ENCODE measurements at regions not wholly inside any gene's neighbourhood (a gene's known extent, or its start where the extent isn't known, plus 50 kb on each side); places are given as distances from the start of the nearest gene placed in this dataset.

DNA sequence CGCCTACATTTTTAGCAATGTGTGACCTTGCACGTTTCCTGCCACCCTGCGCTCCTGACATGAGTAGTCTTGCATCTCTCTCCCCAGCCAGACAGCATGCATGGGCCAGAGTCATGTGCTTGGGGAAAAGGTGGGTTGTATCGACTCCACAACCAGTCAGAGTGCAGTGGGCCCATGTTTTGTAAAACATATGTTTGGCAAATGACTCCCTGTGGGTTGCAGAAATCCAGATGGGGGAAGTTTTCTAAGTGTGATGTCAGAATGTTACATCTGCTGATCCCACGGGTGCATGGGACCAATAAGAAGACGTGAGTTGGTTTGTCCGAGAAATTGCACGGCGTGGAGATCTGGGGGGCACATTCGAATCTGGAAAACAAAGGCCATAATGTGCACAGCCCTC is 147.1 kb downstream of the FOXL1 start:
- Mint-ChIP-seq H3K4me1 (ENCODE audit: low read depth) (no peaks in the 10 kb centered on the region), H3K27ac (ENCODE audit: unreplicated experiment) (no peak overlapping the region), H3K9me3 (ENCODE audit: low read depth) (no peaks in the 10 kb centered on the region), H3K36me3 (ENCODE audit: low read depth) (no peaks in the 10 kb centered on the region), H3K27me3 (ENCODE audit: low read depth) (no peaks in the 10 kb centered on the region), H3K4me3 (ENCODE audit: unreplicated experiment) (no peak overlapping the region)
- no peak for DNase-seq (ENCODE audit: low spot score)
- TF ChIP-seq, protein P1, sequence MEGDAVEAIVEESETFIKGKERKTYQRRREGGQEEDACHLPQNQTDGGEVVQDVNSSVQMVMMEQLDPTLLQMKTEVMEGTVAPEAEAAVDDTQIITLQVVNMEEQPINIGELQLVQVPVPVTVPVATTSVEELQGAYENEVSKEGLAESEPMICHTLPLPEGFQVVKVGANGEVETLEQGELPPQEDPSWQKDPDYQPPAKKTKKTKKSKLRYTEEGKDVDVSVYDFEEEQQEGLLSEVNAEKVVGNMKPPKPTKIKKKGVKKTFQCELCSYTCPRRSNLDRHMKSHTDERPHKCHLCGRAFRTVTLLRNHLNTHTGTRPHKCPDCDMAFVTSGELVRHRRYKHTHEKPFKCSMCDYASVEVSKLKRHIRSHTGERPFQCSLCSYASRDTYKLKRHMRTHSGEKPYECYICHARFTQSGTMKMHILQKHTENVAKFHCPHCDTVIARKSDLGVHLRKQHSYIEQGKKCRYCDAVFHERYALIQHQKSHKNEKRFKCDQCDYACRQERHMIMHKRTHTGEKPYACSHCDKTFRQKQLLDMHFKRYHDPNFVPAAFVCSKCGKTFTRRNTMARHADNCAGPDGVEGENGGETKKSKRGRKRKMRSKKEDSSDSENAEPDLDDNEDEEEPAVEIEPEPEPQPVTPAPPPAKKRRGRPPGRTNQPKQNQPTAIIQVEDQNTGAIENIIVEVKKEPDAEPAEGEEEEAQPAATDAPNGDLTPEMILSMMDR (IDR thresholded peaks at IDR 0.05), result no peak

DNA sequence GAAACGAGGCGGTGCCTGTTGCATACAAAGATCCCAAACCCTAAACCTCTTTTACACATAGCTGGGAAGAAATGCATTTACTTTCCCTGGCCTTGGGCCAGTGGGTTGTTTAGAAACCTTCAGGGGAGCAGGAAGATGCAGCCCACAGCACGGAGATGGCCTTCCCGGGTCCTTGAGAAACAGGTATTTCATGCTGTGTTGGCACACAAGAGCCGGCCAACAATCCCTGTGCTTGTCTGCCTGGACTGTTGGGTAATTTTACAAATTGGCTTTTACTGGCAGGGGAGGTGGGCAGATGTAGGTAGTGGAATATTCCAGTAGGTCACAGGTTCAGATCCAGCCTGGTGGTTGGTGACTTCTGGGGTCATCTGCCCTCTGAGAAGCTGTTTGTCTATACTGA is 148.0 kb downstream of the FOXL1 start:
- Mint-ChIP-seq H3K4me3 (ENCODE audit: unreplicated experiment) (no peak overlapping the region), H3K4me1 (ENCODE audit: low read depth) (no peaks in the 10 kb centered on the region), H3K9me3 (ENCODE audit: low read depth) (no peaks in the 10 kb centered on the region), H3K27me3 (ENCODE audit: low read depth) (no peaks in the 10 kb centered on the region), H3K36me3 (ENCODE audit: low read depth) (no peaks in the 10 kb centered on the region), H3K27ac (ENCODE audit: unreplicated experiment) (no peak overlapping the region)
- TF ChIP-seq, protein P1 (IDR thresholded peaks at IDR 0.05), result no peak
- no peak for DNase-seq (ENCODE audit: low spot score)

DNA sequence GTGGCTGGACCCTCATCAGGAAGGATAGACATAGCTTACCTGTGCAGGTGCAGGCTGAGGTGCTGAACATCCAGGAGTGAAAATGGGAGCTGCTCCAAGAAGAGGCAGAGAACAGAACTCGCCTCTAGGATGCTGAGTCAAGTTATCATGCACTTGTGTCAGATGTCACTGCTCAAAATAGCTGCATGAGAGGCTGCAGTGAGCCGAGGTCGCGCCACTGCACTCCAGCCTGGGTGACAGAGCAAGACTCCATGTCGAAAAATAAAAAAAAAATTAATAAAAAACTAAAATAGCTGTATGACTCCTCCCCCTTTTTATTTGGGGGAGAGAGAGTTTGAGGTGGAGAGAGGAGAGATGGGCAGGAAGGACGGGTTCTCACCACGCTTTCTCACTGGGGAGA is 148.8 kb downstream of the FOXL1 start:
- no peak for DNase-seq (ENCODE audit: low spot score)
- Mint-ChIP-seq H3K36me3 (ENCODE audit: low read depth) (no peaks in the 10 kb centered on the region), H3K27ac (ENCODE audit: unreplicated experiment) (no peak overlapping the region), H3K9me3 (ENCODE audit: low read depth) (no peaks in the 10 kb centered on the region), H3K4me3 (ENCODE audit: unreplicated experiment) (no peak overlapping the region), H3K27me3 (ENCODE audit: low read depth) (no peaks in the 10 kb centered on the region), H3K4me1 (ENCODE audit: low read depth) (no peaks in the 10 kb centered on the region)
- TF ChIP-seq, protein P1 (IDR thresholded peaks at IDR 0.05), result no peak

DNA sequence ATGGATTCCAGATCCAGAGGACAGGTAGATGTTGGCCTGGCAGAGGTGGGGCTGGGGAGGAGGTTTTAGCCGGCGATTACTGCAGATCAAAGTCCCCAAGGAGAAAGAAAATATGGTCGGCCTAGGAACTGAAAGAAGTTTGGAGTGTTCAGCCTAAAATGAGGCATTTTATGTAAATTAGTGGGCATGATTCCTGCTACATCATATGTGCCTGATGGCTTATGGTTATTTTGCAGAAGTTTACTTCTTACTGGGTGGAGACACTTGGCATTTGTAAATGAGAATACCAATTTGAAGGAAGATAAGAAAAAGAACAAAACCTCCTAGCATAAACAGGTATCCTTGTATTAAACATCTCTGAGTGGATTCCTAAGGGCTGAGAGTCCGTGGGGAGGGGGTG is 149.3 kb downstream of the FOXL1 start:
- Mint-ChIP-seq H3K4me3 (ENCODE audit: unreplicated experiment) (no peak overlapping the region), H3K9me3 (ENCODE audit: low read depth) (no peaks in the 10 kb centered on the region), H3K4me1 (ENCODE audit: low read depth) (peaks cover 3% of the 10 kb centered on the region), H3K27ac (ENCODE audit: unreplicated experiment) (no peak overlapping the region), H3K27me3 (ENCODE audit: low read depth) (no peaks in the 10 kb centered on the region), H3K36me3 (ENCODE audit: low read depth) (no peaks in the 10 kb centered on the region)
- no peak for DNase-seq (ENCODE audit: low spot score)
- TF ChIP-seq, protein P1 (IDR thresholded peaks at IDR 0.05), result no peak

DNA sequence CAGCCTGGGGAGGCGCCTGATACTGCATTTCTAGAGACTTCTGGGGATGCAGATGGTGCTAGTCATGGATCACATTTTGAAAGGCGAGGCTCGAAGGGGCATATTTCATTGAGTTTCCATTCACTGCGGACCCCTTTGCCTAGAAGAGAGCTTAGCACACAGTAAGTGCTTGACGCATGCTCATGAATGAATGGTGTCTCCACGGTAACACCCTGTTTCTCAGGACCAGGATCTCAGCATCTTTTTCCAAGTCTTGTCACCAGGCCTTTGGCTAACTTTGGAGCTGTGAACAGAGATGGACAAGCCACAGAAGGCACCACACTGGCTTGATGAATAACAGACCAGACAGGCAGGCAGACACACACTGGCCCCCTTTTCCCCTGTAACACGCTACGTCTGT is 151.3 kb downstream of the FOXL1 start:
- no peaks in the 10 kb centered on the region for H3K27me3 Mint-ChIP-seq (ENCODE audit: low read depth)
- H3K4me3 Mint-ChIP-seq (ENCODE audit: unreplicated experiment), result no peak overlapping the region
- DNase-seq (ENCODE audit: low spot score), result no peak
- H3K4me1 Mint-ChIP-seq (ENCODE audit: low read depth), result peaks cover 20% of the 10 kb centered on the region
- TF ChIP-seq, protein P1 (IDR thresholded peaks at IDR 0.05), result no peak
- no peaks in the 10 kb centered on the region for H3K9me3 Mint-ChIP-seq (ENCODE audit: low read depth)
- no peak overlapping the region for H3K27ac Mint-ChIP-seq (ENCODE audit: unreplicated experiment)
- no peaks in the 10 kb centered on the region for H3K36me3 Mint-ChIP-seq (ENCODE audit: low read depth)
